ENCODE measurements at regions not wholly inside any gene's neighbourhood (a gene's known extent, or its start where the extent isn't known, plus 50 kb on each side); places are given as distances from the start of the nearest gene placed in this dataset.

DNA sequence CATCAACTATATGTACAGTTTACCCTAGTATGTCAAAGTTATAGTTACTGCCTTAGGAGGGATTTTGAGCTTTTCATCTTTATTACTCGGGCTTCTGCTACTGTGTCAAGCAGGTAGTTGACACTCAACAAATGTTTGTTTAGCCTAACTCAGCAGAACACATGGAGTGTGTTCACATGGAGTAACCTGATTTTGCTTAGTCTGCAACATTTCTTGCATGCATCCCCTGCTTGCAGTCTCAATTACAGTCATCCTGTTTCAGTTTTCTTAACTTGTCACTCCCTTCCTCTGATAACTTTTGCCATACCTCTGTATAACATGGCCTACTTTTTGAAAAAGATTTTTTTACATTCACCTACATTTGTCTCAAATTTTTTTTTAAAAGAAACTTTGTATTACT, 135.5 kb downstream of the NMUR2 start:
- DNase-seq = no peak

DNA sequence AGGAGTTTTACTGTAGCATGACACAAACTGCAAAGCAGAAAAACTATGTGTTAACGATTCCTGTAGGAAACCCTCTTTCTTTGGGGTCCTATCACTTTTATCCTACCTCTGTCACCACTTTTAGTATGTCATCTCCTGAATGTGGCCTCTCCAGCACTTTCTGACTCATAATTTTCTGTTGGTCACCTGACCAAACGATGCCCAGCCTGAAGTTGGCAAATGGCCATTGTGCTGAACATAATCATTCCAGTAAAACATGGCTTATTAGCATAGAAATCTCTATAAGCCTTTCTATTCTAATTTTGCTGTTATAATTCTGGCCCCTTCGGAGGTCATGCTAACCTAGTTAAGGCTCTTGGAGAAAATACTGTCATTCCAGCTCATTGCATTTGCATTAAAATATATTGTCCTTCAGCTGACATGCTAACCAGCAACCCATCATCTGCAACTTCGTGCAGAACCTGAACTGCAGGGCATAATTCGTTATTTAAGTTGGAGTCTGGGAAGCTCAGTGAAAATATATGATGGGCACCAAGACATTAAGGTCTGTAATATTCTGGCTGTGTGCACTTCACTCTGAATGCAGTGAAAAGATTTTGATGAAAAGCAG, 140.3 kb downstream of the NMUR2 start:
- DNase-seq = no peak

DNA sequence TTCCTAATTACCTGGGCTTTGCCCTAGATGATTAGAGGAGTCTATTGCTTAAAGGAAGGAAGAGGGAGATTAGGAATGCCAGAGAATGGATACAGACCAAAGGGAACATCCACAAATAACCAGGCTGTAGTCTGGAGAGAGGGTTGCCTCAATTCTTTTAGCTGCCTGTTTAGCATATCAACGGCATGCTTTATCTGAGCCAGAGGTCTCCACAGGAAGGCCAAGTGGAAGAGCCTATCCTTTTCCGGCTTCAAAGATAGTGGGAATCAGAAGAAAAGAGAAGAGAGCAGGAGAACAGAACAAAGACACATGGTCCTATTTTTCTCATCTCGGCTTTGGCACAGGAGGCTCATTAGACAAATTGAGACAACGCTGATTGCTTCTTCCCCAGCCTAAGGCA, 142.4 kb downstream of the NMUR2 start:
- DNase-seq = no peak

DNA sequence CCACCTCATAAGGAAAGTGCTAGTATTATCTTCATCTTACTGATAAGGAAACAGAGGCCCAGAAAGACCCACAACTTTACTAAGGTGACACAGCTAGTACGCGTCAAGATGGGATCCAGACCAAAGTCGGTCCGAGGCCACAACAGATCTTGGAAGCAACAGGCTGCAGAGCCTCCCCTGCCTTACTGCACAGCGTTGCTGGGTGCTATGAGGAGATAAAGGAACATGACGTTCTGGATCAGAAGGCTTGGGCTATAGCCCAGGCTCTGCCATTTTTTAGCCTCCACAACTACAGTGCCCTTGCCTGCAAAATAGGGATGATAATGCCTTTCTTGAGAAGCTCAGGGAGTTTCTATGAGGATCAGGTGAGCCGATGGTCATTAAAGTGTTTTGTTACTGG, 144.1 kb downstream of the NMUR2 start:
- DNase-seq = no peak

DNA sequence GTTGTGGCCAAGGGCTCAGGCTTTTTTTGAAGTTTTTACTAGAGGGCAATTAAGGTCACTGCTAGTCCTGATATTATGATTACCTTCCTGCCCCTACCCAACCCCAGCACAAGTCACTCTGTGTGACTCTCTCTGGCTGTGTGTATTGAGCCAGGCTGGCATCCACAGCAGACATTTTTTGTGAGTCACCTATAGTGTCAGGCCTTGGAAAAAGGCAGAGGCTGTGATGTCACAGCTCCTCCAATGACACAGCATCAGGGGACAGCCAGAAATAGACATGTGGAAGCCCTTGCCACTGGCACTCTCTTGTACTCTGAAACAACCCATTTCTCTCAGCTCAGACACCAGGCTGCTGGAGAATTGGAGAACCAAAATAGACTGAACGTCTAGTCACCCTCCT, 145.4 kb downstream of the NMUR2 start:
- DNase-seq = no peak

DNA sequence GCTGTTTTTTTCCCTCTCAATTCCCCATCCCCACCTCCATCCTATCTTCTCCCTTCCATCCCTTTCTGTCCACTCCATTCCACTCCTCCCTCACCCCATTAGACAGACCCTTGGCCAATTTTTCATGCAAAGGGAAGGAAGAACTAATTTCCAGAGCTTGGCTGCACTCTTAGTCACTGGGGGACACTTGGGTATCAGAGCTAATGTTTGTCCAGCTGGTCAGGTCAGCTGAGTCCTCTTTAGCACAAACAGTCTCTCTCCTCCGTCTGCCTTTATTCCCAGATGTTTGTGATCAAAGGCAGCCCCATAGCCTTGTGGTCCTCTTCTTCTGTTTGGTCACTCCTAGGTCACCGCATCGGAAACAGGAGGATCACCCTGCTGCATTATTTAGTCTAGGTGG, 148.5 kb downstream of the NMUR2 start:
- no peak for DNase-seq

DNA sequence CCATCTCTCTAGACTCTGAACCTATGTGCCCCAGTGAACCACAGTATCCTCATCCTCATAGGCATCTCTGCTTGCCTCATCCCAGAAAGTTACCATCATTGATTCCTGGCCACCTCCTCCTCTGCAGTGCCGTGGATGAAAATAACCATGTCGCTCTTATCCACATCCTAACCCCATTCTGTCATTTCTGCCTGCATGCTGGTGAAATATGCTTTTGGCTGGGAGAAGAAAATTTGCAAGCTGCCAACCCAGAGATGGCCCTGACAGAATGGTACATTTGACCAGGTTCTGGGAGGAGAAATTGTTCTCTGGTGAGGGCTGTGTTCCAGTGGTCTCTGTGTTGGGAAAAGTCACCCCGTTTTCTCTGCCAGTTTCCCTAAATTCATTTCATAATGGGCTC, 149.7 kb downstream of the NMUR2 start:
- no peak for DNase-seq

DNA sequence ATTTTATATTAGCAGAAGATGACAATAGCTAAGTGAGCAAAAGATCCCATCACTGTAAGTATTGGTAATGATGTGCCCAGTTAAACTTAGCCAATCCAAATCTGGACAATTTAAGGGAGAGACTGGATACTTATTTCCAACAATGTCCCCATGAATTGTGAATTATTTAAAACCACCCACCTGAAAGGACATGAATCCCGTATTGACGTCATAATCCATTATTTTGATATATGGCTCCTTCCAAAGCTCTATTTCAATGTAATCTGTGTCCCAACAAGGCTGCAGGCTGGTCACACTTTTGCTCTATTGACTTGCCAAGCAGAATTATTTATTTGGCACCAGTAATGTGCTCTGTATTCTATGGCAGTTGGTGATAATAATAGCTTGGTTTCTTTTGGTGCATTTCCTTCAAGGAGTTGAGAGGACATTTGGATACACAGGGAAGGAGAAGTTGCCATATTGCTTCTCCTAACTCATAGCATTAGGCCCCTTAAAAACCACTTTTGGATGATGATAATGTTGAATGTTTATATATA, 157.2 kb downstream of the NMUR2 start:
- DNase-seq = no peak

DNA sequence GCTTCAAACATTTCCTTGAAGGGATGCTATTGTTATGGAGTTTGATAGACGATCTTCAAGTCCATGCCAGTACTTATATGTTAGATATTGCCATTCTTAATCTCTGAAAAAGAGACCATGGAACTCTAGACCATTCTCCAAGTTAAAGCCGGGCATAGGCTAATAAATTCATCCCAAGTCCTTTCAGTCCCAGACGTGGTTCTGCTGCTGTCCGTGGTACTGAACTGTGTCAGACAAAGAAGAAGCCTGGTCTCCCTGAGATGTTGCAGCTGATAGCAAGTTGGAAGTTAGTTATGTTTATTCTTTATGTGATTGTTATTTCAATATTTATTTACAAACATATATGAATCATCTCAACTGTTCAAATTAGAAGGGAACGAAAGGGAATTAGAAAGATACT, 158.7 kb downstream of the NMUR2 start:
- peak; percentile 15 for DNase-seq

DNA sequence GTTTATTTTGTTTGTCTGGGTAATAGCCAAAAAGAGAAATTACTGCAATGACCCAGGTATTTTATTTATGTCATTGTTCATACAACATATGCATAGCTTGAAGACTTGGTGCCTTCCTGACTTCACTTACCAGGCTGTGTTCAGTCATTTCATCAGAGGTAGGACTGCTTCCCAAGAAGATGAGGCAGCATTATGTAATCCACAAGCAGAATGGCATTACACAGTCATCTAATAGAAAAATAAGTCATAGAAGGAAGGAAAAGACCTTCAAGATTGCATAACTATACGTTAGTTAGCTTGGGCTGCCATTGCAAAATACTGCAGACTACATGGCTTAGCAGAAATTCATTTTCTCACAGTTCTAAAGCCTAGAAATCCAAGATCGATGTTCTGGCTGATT, 167.5 kb downstream of the NMUR2 start:
- DNase-seq = no peak

DNA sequence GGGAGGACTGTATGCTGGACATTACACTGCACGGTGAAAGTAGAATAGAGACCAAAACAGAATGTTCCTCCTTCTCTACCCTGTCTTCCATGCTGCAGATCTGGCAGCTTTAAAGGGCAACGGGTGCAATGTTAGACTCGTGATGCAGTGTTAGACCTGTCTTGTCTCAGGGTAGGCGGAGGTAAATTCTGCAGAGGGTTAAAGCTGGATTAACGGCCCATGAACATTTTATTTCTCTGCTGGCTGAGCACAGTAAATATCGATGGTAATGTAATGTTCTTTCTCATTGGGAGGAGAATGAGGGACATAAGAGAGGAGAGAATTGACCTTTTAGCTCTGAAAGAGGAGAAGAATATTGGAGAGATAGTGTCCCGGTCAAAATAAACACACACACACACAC, 178.9 kb downstream of the NMUR2 start:
- no peak for DNase-seq

DNA sequence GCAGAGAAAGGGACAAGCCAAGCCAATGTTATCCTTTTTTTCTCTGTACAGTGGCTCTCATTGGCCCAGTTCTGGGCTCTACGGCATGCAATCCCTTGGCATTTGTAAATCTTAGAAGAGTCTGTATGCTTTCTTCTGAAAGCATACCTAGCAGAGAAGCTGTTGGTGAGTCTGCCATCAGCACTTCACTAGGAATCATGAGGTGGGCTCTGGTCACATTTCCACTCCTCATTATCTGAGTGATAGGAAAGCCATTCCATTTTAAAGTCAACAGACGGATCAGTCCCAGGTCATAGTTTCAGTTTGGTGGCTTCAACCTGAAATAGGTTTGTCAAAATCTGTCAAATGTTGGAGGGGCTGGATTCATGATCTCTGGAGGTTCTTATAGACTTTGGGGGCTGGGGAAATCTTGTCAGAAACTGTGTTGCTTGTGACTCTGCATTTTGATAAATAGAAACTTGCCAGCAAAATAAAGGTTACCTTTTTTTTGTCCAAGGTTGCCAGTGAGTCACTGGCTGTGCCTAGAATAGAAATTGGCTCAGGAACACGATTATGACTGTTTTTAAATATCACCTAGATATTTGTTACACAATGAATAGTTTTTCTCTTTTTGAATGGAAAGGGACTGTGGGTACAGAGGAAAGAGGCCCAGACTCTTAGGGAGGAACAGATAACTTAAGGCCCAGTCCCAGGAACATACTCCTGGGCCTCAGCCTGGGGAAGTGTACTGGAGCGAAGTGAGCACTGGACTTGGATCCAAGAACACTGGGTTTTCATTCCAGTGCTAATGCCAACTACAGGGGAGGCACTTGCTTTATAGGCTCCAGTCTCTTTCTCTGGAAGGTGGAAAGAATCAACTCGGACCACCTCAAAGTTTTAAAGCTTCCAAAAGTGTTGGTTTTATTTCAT, 183.1 kb downstream of the NMUR2 start:
- DNase-seq = no peak

DNA sequence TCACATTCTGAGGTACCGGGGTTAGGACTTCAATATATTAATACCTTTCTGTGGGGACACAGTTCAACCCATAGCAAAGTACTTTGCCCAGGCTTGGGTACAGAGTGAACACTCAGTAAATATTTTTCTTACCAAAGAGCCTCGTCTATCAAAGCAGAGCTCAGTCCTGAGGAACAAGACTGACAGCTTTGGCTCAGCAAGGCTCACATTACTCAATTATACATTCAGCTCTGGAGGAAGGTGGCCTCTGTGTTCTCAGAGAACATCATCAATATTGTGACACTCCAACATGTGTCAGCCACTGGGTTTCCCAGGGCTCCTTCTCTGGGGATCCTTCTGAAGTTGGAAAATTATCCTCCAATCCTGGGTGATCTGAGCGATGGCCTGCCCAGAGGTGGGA, 186.4 kb downstream of the NMUR2 start:
- no peak for DNase-seq

DNA sequence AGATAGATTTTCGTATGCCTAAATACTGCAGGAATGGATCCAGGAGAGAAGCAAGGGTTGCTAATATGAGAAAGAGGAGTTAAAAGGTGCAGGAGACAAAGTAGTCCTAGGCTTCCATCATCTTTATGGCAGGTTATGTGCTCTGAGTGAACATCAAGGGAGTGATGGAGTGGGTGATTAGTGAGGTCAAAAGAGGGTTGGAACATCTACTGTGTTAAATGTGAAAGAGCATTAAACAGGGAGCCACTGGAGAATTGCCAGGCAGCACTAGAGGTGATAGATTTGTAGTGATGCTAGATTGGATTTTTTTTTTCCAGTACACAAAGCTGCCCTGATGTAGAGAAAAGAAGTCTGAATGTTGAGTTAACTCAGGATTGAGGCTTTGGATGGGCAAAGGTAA, 199.3 kb downstream of the NMUR2 start:
- no peak for DNase-seq

DNA sequence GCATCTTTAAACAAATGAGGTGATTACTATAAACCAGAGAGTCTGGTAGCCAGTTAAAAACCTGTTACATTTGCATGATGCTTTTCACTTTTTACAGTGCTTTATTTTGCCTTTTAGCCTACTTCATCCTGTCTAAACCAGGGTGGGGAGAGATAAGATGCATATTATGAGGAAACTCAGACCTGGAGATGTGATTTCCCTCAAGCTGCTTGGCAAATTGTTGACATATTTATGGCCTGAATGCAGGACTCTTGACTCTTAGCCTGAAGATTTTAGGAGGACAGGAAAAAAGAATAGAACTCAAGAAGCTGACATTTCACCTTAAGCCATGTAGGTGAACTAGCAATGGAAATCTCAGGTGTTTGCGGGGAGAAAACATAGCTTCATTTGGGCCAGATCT, 202.8 kb downstream of the NMUR2 start:
- DNase-seq = no peak

DNA sequence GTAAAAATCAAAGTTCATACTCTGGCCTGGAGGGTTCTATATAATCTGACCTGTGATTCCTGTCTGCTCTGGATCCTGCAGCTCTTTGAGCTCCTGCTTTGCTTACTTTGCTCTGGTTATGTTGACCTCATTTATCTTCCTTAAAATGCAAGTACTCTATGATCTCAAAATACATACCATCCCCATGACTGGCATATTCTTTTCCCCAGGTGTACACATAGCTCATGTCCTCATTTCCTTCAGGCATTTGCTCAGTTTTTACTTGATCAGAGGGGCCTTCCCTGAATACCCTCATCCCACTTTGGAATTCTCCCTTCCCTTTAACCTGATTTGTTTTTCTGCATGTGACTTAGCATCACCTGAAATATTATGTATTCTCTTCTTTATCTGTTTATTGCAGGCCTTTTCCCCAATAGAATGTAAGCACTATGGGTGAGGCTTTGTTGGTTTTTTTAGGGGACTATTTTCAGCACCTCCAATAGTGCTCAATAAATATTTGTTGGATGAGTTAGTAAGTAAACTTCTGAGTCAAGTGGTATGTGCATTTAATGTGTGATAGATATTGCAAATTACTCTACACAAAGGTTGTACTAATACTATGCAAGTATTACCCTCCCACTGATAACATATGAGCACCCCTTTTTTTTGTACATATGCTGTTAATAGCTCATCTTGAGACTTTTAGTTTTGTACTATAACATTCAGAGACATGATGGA, 211.5 kb downstream of the NMUR2 start:
- DNase-seq = no peak

DNA sequence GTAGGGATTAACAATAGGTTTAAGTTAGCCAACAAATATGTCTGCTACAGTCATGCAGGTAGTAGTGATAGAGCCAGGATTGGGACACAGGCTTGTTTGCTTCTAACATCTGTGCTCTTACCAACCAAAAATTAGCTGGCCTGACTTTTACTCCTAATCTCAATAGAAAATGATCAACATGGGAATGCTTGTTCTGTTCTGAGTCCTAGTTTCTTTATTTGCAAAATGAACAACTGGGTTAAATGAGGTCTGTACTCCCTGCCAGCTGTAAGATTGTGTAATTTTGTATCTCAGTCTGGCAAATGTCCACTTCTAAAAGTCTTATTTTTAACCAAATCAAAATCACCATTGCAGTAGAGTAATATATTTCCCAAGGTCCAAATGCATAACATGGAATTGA, 216.8 kb downstream of the NMUR2 start:
- DNase-seq = no peak

DNA sequence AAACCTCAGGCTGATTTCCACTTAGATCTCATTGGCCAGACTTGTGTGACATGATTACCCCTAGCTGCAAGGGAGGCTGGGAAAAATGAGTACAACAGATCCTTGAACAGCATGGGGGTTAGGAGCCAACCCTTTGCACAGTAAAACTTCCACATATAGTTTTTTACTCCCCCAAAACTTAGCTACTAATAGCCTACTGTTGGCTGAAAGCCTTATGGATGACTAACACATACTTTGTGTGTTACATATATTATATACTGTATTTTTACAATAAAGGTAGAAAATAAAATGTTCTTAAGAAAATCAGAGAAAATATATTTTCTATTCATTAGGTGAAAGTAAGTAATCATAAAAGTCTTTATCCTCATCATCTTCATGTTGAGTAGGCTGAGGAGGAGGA, 217.4 kb downstream of the NMUR2 start:
- no peak for DNase-seq

DNA sequence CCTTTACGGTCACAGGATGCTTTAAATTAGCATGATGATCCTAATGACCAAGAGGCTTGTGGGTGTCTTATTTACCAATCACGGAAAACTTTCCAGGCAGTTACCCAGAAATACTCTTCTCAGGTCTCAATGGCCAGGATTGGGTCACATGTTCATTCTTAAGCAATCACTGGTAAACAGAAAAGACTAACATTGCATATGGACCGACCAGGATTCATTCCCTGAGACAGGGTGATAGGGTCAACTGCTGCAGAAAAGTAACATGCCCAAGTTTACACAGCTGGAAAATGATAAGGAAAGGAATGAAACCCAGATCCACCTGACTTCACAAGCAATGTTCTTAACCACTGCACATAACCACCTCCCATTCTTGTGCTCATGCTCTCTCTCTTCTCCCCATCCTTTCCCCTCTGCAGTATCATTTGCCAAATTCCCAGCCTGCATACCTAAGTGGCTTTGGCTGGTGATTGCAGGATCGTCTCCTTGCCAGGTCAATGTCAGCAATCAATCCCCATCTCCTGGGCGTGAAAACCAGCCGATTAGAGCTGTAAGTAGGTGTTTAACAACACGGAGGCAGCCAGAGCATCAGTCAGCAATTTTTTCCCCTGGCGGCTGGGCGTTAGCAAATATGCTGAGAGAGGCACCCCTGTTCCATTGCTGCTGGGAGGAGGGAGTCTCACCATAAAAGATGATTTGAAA, 219.4 kb downstream of the NMUR2 start:
- DNase-seq = no peak

DNA sequence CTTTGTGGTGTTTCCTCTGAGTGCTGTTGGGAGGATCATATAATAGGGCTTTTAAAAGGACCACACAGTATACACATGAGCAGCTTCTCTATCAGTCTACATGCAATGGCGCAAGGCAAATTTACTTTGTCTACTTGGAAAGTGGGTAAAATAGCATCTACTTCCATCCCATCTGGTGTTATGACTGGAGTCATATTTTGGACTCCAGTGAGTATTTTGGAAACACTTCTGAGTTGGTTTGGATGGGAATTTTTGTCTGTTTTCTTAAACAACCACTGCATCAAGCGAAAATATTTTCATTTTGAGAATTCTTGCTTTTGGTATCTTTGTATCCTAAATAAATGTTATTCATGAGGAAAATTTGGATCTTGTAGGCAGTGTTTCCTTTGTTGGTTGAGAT, 220.8 kb downstream of the NMUR2 start:
- DNase-seq = no peak

DNA sequence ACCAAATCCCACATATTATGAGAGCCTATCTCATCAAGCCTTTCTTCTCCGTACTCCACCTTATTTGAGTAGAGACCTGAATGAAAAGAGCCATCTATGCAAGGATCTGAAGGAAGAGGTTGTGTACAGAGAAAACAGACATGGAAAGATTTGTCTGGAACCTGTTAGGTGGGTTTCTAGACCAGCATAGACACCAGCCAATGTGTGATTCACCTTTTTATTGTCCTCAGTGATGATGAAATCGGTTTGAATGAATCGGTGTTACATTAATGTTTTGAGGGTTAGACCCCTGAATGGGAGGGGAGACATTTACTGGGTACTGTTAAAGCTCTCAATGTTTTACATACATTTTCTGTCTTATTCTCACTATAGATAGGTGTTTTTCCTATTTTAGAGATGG, 223.6 kb downstream of the NMUR2 start:
- DNase-seq = no peak

DNA sequence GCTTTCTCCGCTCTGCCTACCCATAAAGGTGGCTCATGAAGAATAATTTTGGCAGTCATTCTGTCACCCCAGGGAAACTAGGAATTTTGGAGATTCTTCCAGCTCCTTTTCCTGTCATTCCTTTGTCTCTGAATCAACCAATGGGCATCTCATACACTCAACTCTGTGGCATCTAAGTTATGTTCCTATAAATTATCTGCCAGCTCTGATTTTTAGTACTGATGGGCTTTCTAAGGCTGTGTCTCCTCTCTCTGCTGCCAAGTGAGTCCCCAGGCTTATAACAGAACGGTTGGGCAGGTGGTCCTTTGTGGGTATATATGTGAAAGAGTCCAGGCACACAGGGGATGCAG, 226.8 kb downstream of the NMUR2 start:
- DNase-seq = no peak
